Activated naive CD4-positive, alpha-beta T cell treated with anti-CD3 and anti-CD28 coated beads for 36 hours (primary cell): ENCODE measurements at regions not wholly inside any gene's neighbourhood (a gene's known extent, or its start where the extent isn't known, plus 50 kb on each side); places are given as distances from the start of the nearest gene placed in this dataset.

Experiments
- CTCF ChIA-PET: fragments of 350-600 bp; sonication (Branson Sonifier 250); formaldehyde crosslinking; loops from one replicate; lab custom pipeline; 2021; ENCODE audit warnings: antibody characterized with exemption; lab: Charles Lee
- DNase-seq: peaks from one replicate; pipeline ENCODE4 v3.0.0-alpha.2; 2020
- H3K27ac Mint-ChIP-seq: one replicate; pipeline ENCODE4 v1.8.0; 2021; ENCODE audit warnings: mild to moderate bottlenecking, mixed read lengths
- H3K27me3 Mint-ChIP-seq: one replicate; pipeline ENCODE4 v1.8.0; 2021; ENCODE audit warnings: low read depth, mixed read lengths
- H3K36me3 Mint-ChIP-seq: one replicate; pipeline ENCODE4 v1.8.0; 2021; ENCODE audit warnings: low read depth, mixed read lengths
- H3K4me1 Mint-ChIP-seq: one replicate; pipeline ENCODE4 v1.8.0; 2021; ENCODE audit warnings: low read depth, mixed read lengths
- H3K4me3 Mint-ChIP-seq: one replicate; pipeline ENCODE4 v1.8.0; 2021; ENCODE audit warnings: mild to moderate bottlenecking, moderate library complexity, mixed read lengths
- H3K9me3 Mint-ChIP-seq: one replicate; pipeline ENCODE4 v1.8.0; 2021; ENCODE audit warnings: mixed read lengths
- intact Hi-C: fragments of 100-400 bp; cut with micrococcal nuclease; formaldehyde crosslinking; loops from one replicate; pipeline ENCODE4 v1.15.1; 2023

DNA sequence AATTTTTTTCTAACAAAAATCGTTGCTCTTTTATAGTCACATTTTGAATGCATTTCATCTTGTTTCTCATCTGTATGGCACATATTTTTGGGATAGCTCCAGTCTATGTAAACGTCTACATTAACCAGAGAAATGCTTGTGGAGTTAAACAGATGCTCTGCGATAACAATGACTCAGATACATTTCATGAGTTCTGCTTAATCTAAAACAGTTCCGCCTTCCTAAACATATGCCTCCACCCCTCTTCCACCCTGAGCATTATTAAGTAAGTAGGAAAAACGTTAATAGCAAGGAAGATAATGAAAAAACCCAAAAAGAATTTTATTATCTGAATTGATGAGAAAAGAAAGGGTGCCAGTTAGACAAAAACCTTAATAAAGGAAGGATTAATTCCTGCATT, 396.1 kb downstream of the TUSC7 start:
- H3K9me3 Mint-ChIP-seq: peaks cover 3% of the 10 kb centered on the region
- H3K4me3 Mint-ChIP-seq: no peak overlapping the region
- no peak overlapping the region for H3K27ac Mint-ChIP-seq
- H3K27me3 Mint-ChIP-seq: no peaks in the 10 kb centered on the region
- DNase-seq: no peak
- intact Hi-C loops: no loop called here
- no peaks in the 10 kb centered on the region for H3K36me3 Mint-ChIP-seq
- no peaks in the 10 kb centered on the region for H3K4me1 Mint-ChIP-seq
- CTCF ChIA-PET: no interaction called here

DNA sequence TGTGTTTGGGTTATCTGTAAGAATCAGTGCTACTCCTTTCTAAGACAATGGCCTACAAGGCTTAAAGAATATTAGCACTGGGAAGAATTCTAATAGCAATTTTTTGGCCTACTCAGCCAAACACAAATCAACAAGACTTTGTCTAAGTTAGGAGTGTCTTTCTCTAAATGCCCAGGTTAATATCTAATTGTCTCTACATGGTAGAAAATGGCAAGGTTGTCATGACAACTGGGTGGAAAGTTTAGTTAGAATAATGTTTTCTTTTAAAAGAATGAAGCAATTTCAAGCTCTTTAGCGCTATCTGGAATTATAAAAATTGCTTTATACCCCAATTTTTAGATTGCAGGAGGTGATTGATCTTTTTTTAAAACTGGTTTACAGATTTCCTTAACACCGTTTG, 396.8 kb downstream of the TUSC7 start:
- Mint-ChIP-seq H3K4me1 (no peaks in the 10 kb centered on the region), H3K4me3 (no peak overlapping the region), H3K27me3 (no peaks in the 10 kb centered on the region), H3K36me3 (no peaks in the 10 kb centered on the region), H3K9me3 (peaks cover 3% of the 10 kb centered on the region), H3K27ac (no peak overlapping the region)
- CTCF ChIA-PET: no interaction called here
- intact Hi-C loops: no loop called here
- no peak for DNase-seq

DNA sequence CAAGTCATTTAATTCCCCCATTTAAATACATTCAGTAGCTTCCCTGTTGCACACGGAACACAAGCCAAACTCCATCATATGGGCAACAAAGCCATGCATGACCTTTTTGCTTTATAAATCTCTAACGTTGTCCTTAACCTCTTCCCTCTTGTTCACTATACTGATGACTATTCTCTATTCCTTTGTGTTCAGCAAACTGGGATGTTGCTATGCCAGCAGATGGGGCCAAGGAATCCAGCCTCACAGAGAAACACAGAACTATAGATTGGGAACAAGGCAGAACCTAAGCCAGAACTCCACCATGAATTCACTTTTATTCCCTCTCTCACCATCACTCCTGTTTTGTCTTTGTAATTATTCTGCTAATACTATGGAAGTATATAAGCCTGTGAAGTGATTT, 398.4 kb downstream of the TUSC7 start:
- H3K4me3 Mint-ChIP-seq: no peak overlapping the region
- no peak overlapping the region for H3K27ac Mint-ChIP-seq
- CTCF ChIA-PET: no interaction called here
- H3K36me3 Mint-ChIP-seq: no peaks in the 10 kb centered on the region
- no peaks in the 10 kb centered on the region for H3K27me3 Mint-ChIP-seq
- DNase-seq: no peak
- H3K4me1 Mint-ChIP-seq: no peaks in the 10 kb centered on the region
- H3K9me3 Mint-ChIP-seq: peaks cover 3% of the 10 kb centered on the region
- intact Hi-C loops: no loop called here

DNA sequence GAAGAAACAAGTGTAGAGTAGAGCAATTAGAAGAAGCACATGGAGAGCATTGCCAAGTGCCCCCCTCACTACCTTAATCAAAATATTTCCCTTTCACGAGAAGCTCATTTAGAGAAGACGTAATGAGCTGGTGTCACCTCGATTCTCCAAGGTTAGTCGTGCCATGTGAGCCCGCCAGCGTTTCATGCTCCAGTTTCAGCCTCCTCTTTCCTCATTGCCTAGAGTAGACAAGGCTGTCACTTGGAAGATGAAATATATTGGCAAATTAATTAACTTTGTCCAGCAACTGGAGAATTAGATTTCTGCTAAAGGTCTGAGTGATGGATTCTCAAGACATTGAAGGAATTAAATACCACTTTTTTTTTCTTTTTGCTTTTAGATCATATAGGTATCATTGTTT, 399.6 kb downstream of the TUSC7 start:
- intact Hi-C loops: no loop called here
- H3K27me3 Mint-ChIP-seq: no peaks in the 10 kb centered on the region
- no peak overlapping the region for H3K27ac Mint-ChIP-seq
- CTCF ChIA-PET: no interaction called here
- no peak overlapping the region for H3K4me3 Mint-ChIP-seq
- H3K9me3 Mint-ChIP-seq: peaks cover 3% of the 10 kb centered on the region
- no peak for DNase-seq
- no peaks in the 10 kb centered on the region for H3K36me3 Mint-ChIP-seq
- H3K4me1 Mint-ChIP-seq: no peaks in the 10 kb centered on the region

DNA sequence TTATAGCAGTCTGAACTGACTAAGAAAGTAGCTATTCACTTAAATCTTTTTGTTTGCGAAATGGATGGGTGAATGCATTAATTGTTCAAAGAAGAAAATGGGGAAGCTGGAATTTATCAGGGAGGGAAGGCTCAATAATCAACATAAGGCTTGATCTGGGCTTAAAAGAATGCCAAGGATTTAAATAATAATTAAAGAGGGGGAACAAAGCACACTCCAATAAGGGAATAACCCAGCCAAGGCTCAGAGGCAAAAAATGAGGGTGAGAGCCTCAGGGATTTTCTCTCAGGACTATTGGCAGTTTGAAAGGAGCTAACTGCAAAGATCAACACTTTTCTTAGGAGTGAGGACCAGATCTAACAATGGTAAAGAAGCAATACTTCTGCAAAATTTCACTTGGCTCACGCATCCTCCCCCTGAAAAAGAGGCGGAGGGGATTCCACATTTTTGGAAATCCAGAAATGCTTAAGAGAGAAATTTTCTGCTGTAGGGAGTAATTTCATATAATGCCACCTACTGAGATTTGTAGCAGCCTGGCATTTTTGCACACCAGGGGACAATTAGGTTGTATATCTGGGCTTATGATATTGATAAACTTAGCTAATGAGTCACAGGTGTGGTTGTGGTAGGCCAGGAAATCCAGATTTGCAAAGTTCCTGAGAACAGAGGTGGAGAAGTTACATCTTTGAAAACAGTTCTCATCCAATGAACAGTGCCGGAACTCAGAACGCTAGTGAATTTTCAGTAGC, 405.1 kb downstream of the TUSC7 start:
- CTCF ChIA-PET: no interaction called here
- H3K4me1 Mint-ChIP-seq: no peaks in the 10 kb centered on the region
- no peak for DNase-seq
- H3K4me3 Mint-ChIP-seq: no peak overlapping the region
- intact Hi-C loops: no loop called here
- no peaks in the 10 kb centered on the region for H3K9me3 Mint-ChIP-seq
- no peaks in the 10 kb centered on the region for H3K27me3 Mint-ChIP-seq
- H3K36me3 Mint-ChIP-seq: no peaks in the 10 kb centered on the region
- no peak overlapping the region for H3K27ac Mint-ChIP-seq

DNA sequence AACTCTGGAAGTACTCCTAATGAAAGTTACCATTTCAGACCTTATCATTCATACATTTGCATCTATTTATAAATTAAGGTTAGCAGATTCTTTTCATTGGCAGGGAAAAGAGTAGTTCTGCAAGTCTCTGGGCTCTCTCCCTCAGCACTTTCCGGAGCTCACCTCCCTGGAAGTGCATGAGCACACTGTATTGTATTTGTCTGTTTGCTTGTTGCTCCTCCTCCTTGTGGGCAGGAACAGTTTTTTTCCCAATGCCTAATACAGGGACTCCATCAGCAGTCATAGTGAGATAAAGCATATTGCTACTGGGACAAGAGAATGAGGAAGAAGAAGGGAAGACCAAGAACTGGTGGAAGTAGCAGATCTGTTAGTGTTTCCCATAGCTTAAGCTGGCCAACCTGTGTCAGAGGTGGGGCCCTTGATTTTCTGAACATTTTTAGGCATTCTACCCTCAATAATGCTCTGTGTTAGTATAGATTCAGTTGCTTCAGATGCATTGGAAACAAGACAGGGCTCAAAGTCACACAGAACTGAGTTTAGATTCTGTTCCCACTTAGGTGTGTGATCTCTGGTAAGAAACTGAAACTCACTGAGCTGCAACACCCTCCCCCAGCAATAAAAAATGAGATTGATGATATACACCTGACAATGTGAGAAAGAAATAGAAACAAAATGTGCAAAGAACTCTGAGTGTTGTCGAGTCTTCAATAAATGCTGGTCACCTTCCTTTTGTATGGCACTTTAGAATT, 407.8 kb downstream of the TUSC7 start:
- H3K4me3 Mint-ChIP-seq: no peak overlapping the region
- no peaks in the 10 kb centered on the region for H3K27me3 Mint-ChIP-seq
- no peaks in the 10 kb centered on the region for H3K4me1 Mint-ChIP-seq
- H3K36me3 Mint-ChIP-seq: no peaks in the 10 kb centered on the region
- no peak overlapping the region for H3K27ac Mint-ChIP-seq
- intact Hi-C loops: no loop called here
- CTCF ChIA-PET: no interaction called here
- no peaks in the 10 kb centered on the region for H3K9me3 Mint-ChIP-seq
- DNase-seq: no peak

DNA sequence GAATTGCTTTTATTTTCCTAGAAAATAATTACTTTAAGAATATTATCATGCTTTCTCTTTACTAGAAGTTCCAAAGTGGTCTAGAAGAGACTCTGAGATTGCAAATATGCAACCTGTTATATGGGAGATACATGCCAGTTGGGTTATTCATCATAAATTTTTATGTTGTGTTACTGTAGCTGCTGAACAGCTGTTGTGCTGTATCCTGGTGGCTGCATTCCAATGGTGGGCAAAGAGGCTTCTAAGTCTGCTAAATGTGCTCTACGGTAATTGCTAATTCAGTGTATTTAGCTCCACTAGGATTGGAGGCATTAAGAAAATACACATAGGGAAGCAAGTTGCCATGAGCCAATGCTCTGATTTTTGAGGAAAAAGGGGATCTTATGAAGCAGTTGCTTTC, 409.0 kb downstream of the TUSC7 start:
- no peaks in the 10 kb centered on the region for H3K27me3 Mint-ChIP-seq
- H3K4me1 Mint-ChIP-seq: no peaks in the 10 kb centered on the region
- H3K9me3 Mint-ChIP-seq: no peaks in the 10 kb centered on the region
- intact Hi-C loops: no loop called here
- CTCF ChIA-PET: no interaction called here
- H3K27ac Mint-ChIP-seq: no peak overlapping the region
- no peaks in the 10 kb centered on the region for H3K36me3 Mint-ChIP-seq
- no peak for DNase-seq
- no peak overlapping the region for H3K4me3 Mint-ChIP-seq

DNA sequence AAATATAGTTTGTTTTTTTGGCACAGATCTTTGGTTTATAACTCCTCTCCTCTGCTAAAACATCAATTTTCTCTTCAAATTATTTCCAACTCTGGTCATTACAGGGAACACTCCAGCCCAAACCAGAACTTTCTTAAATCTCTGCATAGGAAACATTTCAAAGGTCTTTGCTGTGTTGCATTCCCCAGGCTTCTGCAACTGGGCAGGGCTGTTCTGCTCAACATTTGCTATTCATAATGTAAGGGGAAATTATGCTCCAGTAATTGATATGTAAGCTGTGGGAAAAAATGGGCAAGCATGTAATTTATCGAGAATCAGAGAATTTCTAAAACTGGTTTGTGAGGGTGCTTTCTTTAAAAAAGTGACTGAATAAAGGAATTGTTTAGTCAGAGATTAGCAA, 410.4 kb downstream of the TUSC7 start:
- no peaks in the 10 kb centered on the region for H3K9me3 Mint-ChIP-seq
- intact Hi-C loops: no loop called here
- H3K27me3 Mint-ChIP-seq: no peaks in the 10 kb centered on the region
- no peaks in the 10 kb centered on the region for H3K36me3 Mint-ChIP-seq
- no peaks in the 10 kb centered on the region for H3K4me1 Mint-ChIP-seq
- CTCF ChIA-PET: no interaction called here
- H3K27ac Mint-ChIP-seq: no peak overlapping the region
- DNase-seq: no peak
- H3K4me3 Mint-ChIP-seq: no peak overlapping the region

DNA sequence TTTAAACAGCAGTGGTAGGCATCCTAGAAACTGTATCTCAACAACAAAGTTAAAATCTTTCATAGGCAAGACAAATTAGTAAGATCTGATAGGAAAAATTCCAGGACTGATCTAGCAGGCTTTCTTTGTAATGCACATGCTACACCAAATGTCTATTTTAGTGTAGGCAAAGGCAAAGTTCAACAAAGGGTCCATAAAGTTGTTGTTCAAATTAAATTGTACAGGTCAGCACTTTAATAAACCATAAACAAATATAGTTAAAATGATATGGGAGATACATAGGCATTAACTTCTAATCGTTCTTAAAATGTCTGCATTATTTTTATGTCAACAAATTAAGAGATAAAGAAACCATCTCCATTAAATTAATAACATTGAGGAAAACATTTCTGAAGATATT, 413.0 kb downstream of the TUSC7 start:
- H3K36me3 Mint-ChIP-seq: no peaks in the 10 kb centered on the region
- no peaks in the 10 kb centered on the region for H3K27me3 Mint-ChIP-seq
- H3K4me1 Mint-ChIP-seq: no peaks in the 10 kb centered on the region
- H3K9me3 Mint-ChIP-seq: no peaks in the 10 kb centered on the region
- intact Hi-C loops: no loop called here
- H3K27ac Mint-ChIP-seq: no peak overlapping the region
- no peak for DNase-seq
- no peak overlapping the region for H3K4me3 Mint-ChIP-seq
- CTCF ChIA-PET: no interaction called here

DNA sequence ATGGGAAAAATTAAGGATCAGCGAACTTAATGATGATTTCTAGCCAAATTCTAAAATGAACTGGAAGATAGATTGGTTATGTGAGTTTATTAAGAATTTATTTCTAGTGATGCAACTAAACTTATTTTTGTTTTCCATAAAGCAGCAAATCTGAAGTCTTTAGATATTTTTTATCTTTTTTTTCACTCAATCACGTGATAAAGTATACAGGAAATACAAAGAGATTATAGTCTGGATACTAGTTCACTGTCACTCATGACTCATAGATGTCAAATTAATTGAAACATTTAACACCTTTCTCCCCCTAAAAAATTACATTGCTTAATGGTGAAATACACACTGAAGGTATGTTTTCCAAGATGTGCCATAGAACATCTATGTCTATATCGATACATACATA, 416.9 kb downstream of the TUSC7 start:
- no peak for DNase-seq
- CTCF ChIA-PET: no interaction called here
- H3K4me3 Mint-ChIP-seq: no peak overlapping the region
- H3K4me1 Mint-ChIP-seq: no peaks in the 10 kb centered on the region
- H3K36me3 Mint-ChIP-seq: no peaks in the 10 kb centered on the region
- peaks cover 1% of the 10 kb centered on the region for H3K9me3 Mint-ChIP-seq
- intact Hi-C loops: no loop called here
- no peak overlapping the region for H3K27ac Mint-ChIP-seq
- H3K27me3 Mint-ChIP-seq: no peaks in the 10 kb centered on the region

DNA sequence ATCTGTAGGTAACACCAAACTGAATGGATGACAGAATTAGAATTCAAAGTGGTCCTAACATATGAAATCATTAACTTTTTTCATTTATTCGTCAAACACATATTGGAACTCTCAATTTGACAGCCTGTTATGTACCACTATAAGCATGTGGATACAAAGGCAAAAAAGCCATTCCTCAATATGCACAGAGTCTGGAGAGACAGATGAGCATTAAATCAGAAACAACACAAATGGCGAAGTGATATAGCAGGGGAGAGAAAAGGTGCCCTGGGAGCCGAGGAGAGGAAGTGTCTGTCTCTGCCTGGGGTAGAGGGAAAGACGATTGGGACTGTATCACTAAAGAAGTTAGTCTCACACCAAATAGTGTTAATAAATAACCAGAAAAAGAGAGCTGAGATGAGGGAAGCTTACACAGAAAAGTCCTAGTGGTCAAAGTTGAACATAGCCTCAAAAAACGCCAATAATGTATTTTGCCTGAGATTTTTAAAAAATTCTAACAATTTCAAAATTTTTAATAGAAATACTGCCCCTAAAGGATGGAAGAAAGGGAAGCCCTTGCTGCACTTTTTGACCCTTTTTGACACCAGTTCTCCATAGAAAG, 417.5 kb downstream of the TUSC7 start:
- Mint-ChIP-seq H3K36me3 (no peaks in the 10 kb centered on the region), H3K9me3 (peaks cover 1% of the 10 kb centered on the region), H3K27ac (no peak overlapping the region), H3K27me3 (no peaks in the 10 kb centered on the region), H3K4me3 (no peak overlapping the region), H3K4me1 (no peaks in the 10 kb centered on the region)
- no peak for DNase-seq
- intact Hi-C loops: no loop called here
- CTCF ChIA-PET: interaction anchor here (0.7 kb wide), 1 partner anchor 18 kb away, joined by 3 read pairs; no protein-coding TSS in a partner anchor

DNA sequence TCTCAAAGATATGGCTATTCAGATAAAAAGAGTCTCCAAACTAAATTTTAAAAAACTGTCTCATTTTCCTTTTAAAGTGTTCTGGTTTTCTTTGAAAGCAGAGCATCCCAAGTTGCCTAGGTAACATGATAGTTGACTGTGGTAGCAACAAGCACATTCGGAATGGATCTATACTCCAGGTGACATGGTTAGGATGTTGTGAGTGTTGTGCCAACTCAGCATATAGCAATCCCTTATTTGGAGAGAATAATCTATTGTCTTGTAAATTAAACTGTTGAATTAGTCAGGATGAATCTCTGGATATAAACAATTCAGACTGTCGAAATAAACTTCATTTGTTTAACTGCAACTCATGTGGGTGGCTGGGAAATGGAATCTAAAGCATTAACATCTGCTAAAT, 418.6 kb downstream of the TUSC7 start:
- Mint-ChIP-seq H3K4me3 (no peak overlapping the region), H3K36me3 (no peaks in the 10 kb centered on the region), H3K9me3 (peaks cover 1% of the 10 kb centered on the region), H3K27ac (no peak overlapping the region), H3K27me3 (no peaks in the 10 kb centered on the region), H3K4me1 (no peaks in the 10 kb centered on the region)
- no peak for DNase-seq
- intact Hi-C loops: no loop called here
- CTCF ChIA-PET: no interaction called here

DNA sequence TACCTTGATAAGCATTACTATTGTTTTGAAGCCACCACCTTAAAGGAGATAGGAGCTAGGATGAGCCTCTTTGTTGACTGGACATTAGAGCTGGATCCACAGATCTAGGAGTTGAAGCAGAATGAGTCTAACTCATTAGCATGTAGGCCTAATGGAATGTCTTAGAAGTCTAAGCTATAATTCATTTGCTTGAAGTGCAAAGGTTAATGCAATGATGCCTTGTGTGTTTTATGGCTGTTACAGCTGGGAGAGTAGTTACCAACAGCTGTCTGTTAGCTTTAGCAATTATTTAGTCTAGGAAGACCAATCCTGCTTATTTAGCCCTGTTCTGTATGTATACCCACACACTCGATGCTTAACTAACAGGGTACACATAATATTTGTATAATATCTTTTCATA, 419.3 kb downstream of the TUSC7 start:
- Mint-ChIP-seq H3K4me3 (no peak overlapping the region), H3K27me3 (no peaks in the 10 kb centered on the region), H3K9me3 (peaks cover 1% of the 10 kb centered on the region), H3K4me1 (no peaks in the 10 kb centered on the region), H3K36me3 (no peaks in the 10 kb centered on the region), H3K27ac (no peak overlapping the region)
- CTCF ChIA-PET: no interaction called here
- intact Hi-C loops: no loop called here
- no peak for DNase-seq
